CD14-positive monocyte (primary cell): ENCODE measurements at regions not wholly inside any gene's neighbourhood (a gene's known extent, or its start where the extent isn't known, plus 50 kb on each side); places are given as distances from the start of the nearest gene placed in this dataset.

Source experiments
- DNase-seq, 3 donors: peaks; one replicate each; pipeline ENCODE4 v3.0.0-alpha.2; 2011 to 2022
- H2AFZ ChIP-seq: 2 replicates; pipeline ENCODE4 v1.6.0; 2012; ENCODE audit warnings: mild to moderate bottlenecking, low read depth, low read length, inconsistent platforms; ENCODE audit not compliant: insufficient read depth, poor library complexity, severe bottlenecking
- H3K27ac ChIP-seq, 2 donors: 1 replicate in 1 of 2; 2 replicates in 1 of 2; pipeline ENCODE4 v1.5.1; 2012 to 2013; ENCODE audit warnings: low read length in 2 of 2, control low read depth in 1 of 2, inconsistent platforms in 1 of 2, low read depth in 1 of 2, mild to moderate bottlenecking in 1 of 2
- H3K27me3 ChIP-seq, 2 donors: one replicate each; pipeline versions ENCODE4 v1.6.0 to v1.6.1; 2011 to 2013; ENCODE audit warnings: low read length in 2 of 2; ENCODE audit not compliant: control insufficient read depth in 2 of 2, insufficient read depth in 2 of 2
- H3K36me3 ChIP-seq, 2 donors: replicated peaks in 1 of 2; 1 replicate in 1 of 2; 2 replicates in 1 of 2; pipeline versions ENCODE4 v1.5.1 to v1.6.1; 2012 to 2013; ENCODE audit warnings: low read length in 2 of 2, control low read depth in 1 of 2, inconsistent platforms in 1 of 2, mild to moderate bottlenecking in 1 of 2; ENCODE audit not compliant: insufficient read depth in 2 of 2, control insufficient read depth in 1 of 2
- H3K4me1 ChIP-seq, 2 donors: 1 replicate in 1 of 2; 2 replicates in 1 of 2; pipeline versions ENCODE4 v1.5.1 to v1.6.1; 2012 to 2013; ENCODE audit warnings: low read length in 2 of 2, control low read depth in 1 of 2, inconsistent platforms in 1 of 2, mild to moderate bottlenecking in 1 of 2, moderate library complexity in 1 of 2; ENCODE audit not compliant: insufficient read depth in 2 of 2, control insufficient read depth in 1 of 2
- H3K4me2 ChIP-seq: replicated peaks from 2 replicates; pipeline ENCODE3; 2012; ENCODE audit warnings: low read length, moderate library complexity, mild to moderate bottlenecking; ENCODE audit not compliant: poor library complexity, severe bottlenecking; ENCODE audit errors: extremely low read depth
- H3K4me3 ChIP-seq, 3 experiments: fragments of 200-600 bp in 1 of 3; sonication (generic) in 1 of 3; replicated peaks in 1 of 3; 1 replicate in 2 of 3; 2 replicates in 1 of 3; pipeline ENCODE4 v1.5.1; 2011 to 2013; ENCODE audit warnings: low read length in 3 of 3, mild to moderate bottlenecking in 3 of 3, control low read depth in 2 of 3, low read depth in 2 of 3, inconsistent platforms in 1 of 3, moderate library complexity in 1 of 3
- H3K79me2 ChIP-seq: 2 replicates; pipeline ENCODE4 v1.6.0; 2012; ENCODE audit warnings: mild to moderate bottlenecking, control low read depth, inconsistent platforms, low read length, moderate library complexity; ENCODE audit not compliant: insufficient read depth
- H3K9ac ChIP-seq: 2 replicates; pipeline ENCODE4 v1.6.0; 2017; ENCODE audit warnings: low read length, mild to moderate bottlenecking; ENCODE audit not compliant: insufficient read depth, poor library complexity, severe bottlenecking
- H3K9me3 ChIP-seq, 2 donors: replicated peaks in 1 of 2; 1 replicate in 1 of 2; 2 replicates in 1 of 2; pipeline versions ENCODE4 v1.5.1 to v1.6.1; 2012 to 2013; ENCODE audit warnings: low read length in 2 of 2, control low read depth in 1 of 2; ENCODE audit not compliant: control insufficient read depth in 1 of 2, insufficient read depth in 1 of 2
- H4K20me1 ChIP-seq: 2 replicates; pipeline ENCODE4 v1.6.0; 2012; ENCODE audit warnings: mild to moderate bottlenecking, low read length, control low read depth, moderate library complexity; ENCODE audit not compliant: insufficient read depth
- H3K27ac Mint-ChIP-seq, 7 donors: one replicate each; pipeline ENCODE4 v1.8.0; 2020; ENCODE audit warnings: mild to moderate bottlenecking in 7 of 7, mixed read lengths in 7 of 7, moderate library complexity in 6 of 7, inconsistent platforms in 2 of 7
- H3K27me3 Mint-ChIP-seq, 3 donors: one replicate each; pipeline ENCODE4 v1.8.0; 2021 to 2022; ENCODE audit warnings: low read depth in 3 of 3, mild to moderate bottlenecking in 3 of 3, mixed read lengths in 3 of 3, moderate library complexity in 3 of 3, inconsistent platforms in 1 of 3
- H3K36me3 Mint-ChIP-seq, 2 donors: one replicate each; pipeline ENCODE4 v1.8.0; 2020; ENCODE audit warnings: mixed read lengths in 2 of 2, inconsistent platforms in 1 of 2, mild to moderate bottlenecking in 1 of 2
- H3K4me1 Mint-ChIP-seq: one replicate; pipeline ENCODE4 v1.8.0; 2020; ENCODE audit warnings: mild to moderate bottlenecking, mixed read lengths
- H3K4me3 Mint-ChIP-seq, 2 donors: one replicate each; pipeline ENCODE4 v1.8.0; 2020; ENCODE audit warnings: mild to moderate bottlenecking in 2 of 2, mixed read lengths in 2 of 2, moderate library complexity in 1 of 2
- H3K9me3 Mint-ChIP-seq, 7 donors: one replicate each; pipeline ENCODE4 v1.8.0; 2020 to 2022; ENCODE audit warnings: mixed read lengths in 7 of 7, mild to moderate bottlenecking in 6 of 7, moderate library complexity in 6 of 7, inconsistent platforms in 2 of 7
- WGBS: methylation state at CpG from one replicate; pipeline ENCODE4 v1.1.5; 2013; ENCODE audit warnings: missing lambda C conversion rate; ENCODE audit not compliant: insufficient coverage; 5-methylcytosine and 5-hydroxymethylcytosine counted together
- intact Hi-C, 2 donors: fragments of 100-400 bp; cut with micrococcal nuclease; formaldehyde crosslinking; loops; one replicate each; pipeline versions ENCODE4 v1.15.0 to v1.15.1; 2023
- TF ChIP-seq, protein P1 (sequence below): fragments of 200-600 bp; IDR thresholded peaks from one replicate; pipeline ENCODE4 v1.8.0; 2022; ENCODE audit warnings: antibody characterized with exemption, mild to moderate bottlenecking

DNA sequence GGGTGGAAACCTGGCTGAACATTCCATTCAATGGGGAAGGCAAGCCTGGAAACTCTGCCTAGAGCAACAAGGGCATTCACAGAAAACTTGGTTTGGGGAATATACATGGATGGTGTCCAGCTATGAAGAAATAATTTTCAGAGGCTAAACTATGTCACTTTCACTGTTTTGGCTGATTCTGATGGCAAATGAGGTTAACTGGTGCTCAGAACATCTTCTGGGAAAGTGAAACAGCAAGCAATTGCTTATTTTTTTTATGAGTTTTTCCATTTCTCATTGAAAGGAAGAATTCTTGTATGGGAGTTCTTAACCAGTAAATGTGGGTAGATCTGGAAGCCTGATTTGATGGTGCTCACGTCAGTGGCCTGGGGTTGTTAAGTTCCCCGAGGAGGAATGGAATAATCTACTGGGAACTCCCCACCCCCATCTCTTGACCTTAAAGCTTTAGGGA, 132.8 kb upstream of the BTG1 start:
- Histone ChIP-seq H2AFZ (no peak overlapping the region), H3K9me3 (no peaks in the 10 kb centered on the region), H3K4me2 (no peak overlapping the region), H3K27me3 (no peaks in the 10 kb centered on the region), H3K79me2 (no peaks in the 10 kb centered on the region), H3K36me3 (no peaks in the 10 kb centered on the region), H4K20me1 (no peaks in the 10 kb centered on the region), H3K4me3 (no peak overlapping the region), H3K27ac (no peak overlapping the region), H3K9ac (no peak overlapping the region), H3K4me1 (peaks cover 7% of the 10 kb centered on the region in 2 donors)
- Mint-ChIP-seq H3K4me1 (peaks cover 9% of the 10 kb centered on the region), H3K27ac (no peak overlapping the region), H3K27me3 (peaks cover 0 to 1% (median 1%) of the 10 kb centered on the region in 3 donors), H3K4me3 (no peak overlapping the region), H3K36me3 (peaks cover 0 to 2% of the 10 kb centered on the region in 2 donors), H3K9me3 (peaks cover 0 to 3% (median 0%) of the 10 kb centered on the region in 7 donors)
- no peak for DNase-seq
- intact Hi-C loops: no loop called here
- WGBS: no CpG with 5 or more reads among the region's 2 CpGs
- TF ChIP-seq, protein P1, sequence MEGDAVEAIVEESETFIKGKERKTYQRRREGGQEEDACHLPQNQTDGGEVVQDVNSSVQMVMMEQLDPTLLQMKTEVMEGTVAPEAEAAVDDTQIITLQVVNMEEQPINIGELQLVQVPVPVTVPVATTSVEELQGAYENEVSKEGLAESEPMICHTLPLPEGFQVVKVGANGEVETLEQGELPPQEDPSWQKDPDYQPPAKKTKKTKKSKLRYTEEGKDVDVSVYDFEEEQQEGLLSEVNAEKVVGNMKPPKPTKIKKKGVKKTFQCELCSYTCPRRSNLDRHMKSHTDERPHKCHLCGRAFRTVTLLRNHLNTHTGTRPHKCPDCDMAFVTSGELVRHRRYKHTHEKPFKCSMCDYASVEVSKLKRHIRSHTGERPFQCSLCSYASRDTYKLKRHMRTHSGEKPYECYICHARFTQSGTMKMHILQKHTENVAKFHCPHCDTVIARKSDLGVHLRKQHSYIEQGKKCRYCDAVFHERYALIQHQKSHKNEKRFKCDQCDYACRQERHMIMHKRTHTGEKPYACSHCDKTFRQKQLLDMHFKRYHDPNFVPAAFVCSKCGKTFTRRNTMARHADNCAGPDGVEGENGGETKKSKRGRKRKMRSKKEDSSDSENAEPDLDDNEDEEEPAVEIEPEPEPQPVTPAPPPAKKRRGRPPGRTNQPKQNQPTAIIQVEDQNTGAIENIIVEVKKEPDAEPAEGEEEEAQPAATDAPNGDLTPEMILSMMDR: no peak

DNA sequence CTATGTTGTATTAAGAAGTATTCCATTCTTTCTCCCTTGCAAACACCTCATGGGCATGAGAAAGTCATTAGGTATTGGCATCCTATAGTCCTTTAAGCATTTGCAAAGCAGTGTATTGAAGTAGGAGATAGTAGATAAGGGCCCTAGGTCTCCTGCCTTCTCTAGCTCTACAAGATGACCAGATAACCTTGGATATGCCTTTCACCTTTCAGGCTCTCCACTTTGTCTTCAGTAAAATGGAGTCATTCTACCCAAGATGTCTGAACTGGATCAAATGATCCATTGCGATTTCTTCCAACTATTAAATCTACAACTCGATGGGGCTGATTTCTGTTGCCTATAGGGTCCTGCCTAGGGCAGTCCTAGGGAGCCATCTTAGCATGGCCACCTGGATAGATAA, 132.1 kb upstream of the BTG1 start:
- H3K27ac Mint-ChIP-seq: no peak overlapping the region
- peaks cover 7% of the 10 kb centered on the region in 2 donors for H3K4me1 ChIP-seq
- H2AFZ ChIP-seq: no peak overlapping the region
- no peak overlapping the region for H3K27ac ChIP-seq
- H3K27me3 ChIP-seq: no peaks in the 10 kb centered on the region
- no peaks in the 10 kb centered on the region for H3K36me3 ChIP-seq
- no CpG with 5 or more reads among the region's 2 CpGs for WGBS
- H3K27me3 Mint-ChIP-seq: peaks cover 0 to 1% (median 1%) of the 10 kb centered on the region in 3 donors
- H3K9me3 Mint-ChIP-seq: peaks cover 0 to 3% (median 0%) of the 10 kb centered on the region in 7 donors
- no peak for DNase-seq
- peaks cover 0 to 2% of the 10 kb centered on the region in 2 donors for H3K36me3 Mint-ChIP-seq
- TF ChIP-seq, protein P1: no peak
- H3K4me3 ChIP-seq: no peak overlapping the region
- peaks cover 9% of the 10 kb centered on the region for H3K4me1 Mint-ChIP-seq
- H3K9me3 ChIP-seq: no peaks in the 10 kb centered on the region
- no peak overlapping the region for H3K9ac ChIP-seq
- no peak overlapping the region for H3K4me2 ChIP-seq
- H3K4me3 Mint-ChIP-seq: no peak overlapping the region
- intact Hi-C loops: no loop called here
- no peaks in the 10 kb centered on the region for H3K79me2 ChIP-seq
- H4K20me1 ChIP-seq: no peaks in the 10 kb centered on the region
